Left kidney (tissue), 1 donor: ENCODE measurements at regions not wholly inside any gene's neighbourhood (a gene's known extent, or its start where the extent isn't known, plus 50 kb on each side); places are given as distances from the start of the nearest gene placed in this dataset.
A peak's percentile ranks its signal among the peaks of the same experiment; 100 is the strongest.

ENCODE experiments used
- DNase-seq: peaks from one replicate; pipeline ENCODE4 v3.0.0-alpha.2; 2013

DNA sequence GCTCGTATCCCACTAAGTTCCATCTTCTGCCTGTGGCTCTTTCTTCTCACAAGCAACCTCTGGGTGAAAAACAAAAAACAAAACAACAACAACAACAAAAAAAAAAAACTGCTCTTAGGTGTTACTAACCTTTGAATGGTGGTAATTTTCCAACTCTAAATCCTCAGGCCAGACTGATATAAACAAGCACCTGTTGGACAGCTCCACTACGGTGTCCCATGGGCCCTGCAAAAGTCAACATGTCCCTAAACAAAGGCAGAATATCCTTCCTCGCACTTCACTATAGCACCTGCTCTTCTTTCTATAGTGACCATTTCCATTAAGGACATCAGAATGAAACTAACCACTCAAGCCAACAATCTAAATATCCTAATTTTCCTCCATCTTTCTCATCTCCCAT lies 54.6 kb upstream of the PARM1 start:
- no peak for DNase-seq

DNA sequence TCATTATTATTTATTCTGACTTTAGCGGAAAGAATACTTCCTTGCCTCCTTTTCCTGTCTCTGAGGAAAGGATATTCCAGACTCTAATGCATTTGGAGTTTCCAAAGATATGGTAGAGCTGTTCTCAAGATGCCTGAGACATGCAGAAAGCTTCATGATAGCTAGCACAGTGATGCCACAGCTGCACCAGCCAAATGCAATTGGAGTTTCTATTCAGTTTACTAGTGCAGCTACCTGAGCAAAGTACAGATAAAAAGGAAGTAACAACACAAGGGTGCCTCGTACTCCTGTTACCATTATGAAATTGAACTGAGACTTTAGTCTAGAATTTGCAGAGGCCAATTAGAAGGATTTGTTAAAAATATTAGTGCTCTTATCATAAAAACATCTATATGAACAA lies 57.5 kb upstream of the PARM1 start:
- DNase-seq = no peak

DNA sequence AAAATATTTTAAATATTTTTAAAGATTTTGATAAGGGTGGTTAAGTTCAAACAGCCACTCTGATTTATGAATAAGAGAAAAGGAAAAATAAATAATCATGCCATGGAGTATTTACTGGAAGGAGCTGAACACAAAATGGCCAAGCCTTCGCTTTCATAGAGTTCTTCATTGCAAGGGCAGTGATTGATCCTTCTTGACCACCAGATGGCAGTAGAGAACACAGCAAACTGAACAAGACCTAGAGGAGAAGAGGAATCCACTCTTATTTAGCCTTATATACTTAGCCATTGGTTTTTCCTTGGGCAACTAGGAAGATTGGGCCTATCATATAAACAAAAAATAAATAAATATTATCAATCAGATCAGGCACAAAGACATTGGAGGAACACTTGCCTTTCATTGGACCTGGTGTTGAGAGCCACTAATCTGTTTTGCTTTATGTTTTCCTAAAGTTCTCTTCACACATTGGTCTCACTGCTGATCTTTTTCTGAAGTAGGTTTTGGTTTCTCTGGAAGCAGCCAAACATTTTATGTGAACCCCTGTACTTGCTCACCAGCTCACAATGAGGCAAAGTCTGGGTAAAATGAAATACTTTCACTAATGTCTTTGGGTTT lies 58.1 kb upstream of the PARM1 start:
- DNase-seq = peak; percentile 87

DNA sequence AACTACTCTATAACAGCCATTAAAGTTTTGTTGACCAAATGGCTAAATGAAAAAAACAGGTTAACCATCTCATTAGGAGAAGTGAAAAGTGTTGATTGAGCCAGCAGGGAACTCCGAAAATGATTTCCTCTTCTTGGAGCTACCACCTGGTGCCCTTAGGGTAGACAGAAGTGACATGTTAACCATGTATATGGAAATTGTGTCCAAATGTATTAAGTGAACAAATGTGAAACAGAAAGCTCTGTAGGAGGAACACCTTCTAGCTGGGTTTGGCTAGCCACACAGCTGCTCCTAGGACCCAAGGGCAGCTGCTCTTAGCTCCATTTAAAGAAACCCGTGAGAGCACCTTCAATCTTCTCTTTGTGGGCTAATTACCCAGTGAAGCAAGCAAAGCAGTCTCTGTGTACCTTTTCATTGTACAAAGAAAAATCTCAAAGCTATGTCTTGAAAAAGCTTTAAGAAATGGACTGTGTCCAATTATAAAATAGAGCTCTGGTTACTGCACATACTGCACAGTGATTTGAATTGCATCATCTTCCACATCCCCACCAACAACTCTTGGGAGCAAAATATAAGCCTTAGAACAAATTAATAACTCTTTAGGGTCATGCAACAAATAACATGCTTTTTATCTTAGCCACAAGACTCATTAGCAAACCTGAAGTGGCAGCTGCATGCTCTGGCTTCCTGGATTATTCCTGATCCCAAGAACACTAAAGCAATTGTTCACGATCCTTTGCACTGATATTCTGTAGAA lies 59.2 kb upstream of the PARM1 start:
- DNase-seq = no peak

DNA sequence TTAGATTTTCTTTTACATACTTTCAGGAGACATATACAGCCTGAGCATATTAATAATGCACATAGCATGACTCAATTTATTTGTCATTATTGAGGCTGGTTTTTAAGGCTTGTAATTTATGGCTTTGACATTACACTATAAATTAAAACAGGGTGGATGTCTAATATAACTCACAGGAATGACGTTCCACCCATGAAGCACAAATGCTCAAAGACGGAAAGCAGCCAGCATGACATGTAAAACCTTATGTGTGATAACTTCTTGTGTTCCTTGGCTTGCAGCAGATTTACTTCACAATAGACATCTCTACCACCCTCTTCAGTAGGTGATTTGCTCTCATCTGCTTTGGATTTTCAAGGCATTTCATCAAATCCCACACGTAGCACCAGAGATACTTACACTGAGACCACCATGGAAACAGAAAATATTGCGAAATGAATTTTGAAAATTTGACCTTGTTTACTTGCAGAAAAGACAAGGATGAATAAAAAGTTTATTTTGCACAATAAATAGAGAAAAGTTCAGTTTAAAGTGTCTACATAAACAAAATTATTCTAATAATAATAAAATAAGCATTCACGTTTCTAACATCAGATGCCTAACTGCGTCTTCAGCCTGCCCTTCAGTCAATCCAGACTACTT lies 64.7 kb upstream of the BTC start:
- DNase-seq = no peak

DNA sequence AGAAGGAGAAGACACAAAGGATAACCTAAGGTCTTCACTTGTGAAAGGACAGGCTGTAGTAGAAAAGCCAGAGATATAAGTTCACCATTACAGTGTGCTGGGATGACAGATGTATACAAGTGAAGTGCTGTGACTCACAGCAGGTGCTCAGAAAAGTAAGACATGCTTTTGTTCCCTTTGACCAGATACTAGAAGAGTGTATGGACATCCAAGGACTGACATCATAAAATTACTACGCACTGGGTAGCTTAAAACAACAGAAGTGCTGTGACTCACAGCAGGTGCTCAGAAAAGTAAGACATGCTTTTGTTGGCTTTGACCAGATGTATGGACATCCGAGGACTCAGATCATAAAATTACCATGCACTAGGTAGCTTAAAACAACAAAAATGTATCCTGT lies 61.6 kb upstream of the BTC start:
- no peak for DNase-seq

DNA sequence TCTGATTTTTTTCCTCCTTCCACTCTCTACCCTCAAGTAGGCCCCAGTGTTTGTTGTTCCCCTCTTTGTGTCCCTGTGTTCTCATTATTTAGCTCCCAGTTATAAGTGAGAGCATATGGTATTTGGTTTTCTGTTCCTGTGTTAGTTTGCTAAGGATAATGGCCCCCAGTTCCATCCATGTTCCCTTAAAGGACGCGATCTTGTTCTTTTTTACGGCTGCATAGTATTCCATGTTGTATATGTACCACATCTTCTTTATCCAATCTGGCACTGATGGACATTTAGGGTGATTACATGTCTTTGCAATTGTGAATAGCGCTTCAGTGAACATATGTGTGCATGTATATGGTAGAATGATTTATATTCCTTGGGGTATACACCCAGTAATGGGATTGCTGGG lies 54.5 kb upstream of the BTC start:
- no peak for DNase-seq

DNA sequence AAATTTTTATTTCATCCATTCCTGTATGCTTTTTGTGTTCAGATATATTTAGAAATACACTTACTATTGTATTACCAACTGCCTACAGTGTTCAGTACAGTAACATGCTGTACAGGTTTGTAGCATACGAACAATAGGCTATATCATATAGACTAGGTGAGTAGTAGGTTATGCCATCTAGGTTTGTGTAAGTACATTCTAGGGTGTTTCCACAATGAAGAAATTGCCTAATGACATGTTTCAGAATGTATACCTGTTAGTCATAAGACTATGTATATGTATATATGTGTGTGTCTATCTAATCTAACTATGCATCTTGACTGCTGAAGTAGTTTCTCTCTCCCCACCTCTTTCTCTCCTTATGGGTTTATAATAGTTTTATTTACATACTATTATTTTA lies 51.5 kb upstream of the BTC start:
- no peak for DNase-seq
